ENCODE measurements at regions not wholly inside any gene's neighbourhood (a gene's known extent, or its start where the extent isn't known, plus 50 kb on each side); places are given as distances from the start of the nearest gene placed in this dataset.

GRCh38 chr1:38686927-38687255 lies 172.7 kb downstream of the RRAGC start:
- no peak for TF ChIP-seq CTCF (conservative IDR thresholded peaks at IDR 0.05)
- no peak for TF ChIP-seq ZFX (IDR thresholded peaks at IDR 0.05)
